ENCODE measurements at regions not wholly inside any gene's neighbourhood (a gene's known extent, or its start where the extent isn't known, plus 50 kb on each side); places are given as distances from the start of the nearest gene placed in this dataset.

- DNase-seq (ENCODE audit: low read depth, low spot score): no peak
Measured at GRCh38 chr7:46739518-46740234, 818.6 kb upstream of the IGFBP3 start.

- DNase-seq (ENCODE audit: low read depth, low spot score): no peak
Measured at GRCh38 chr7:46738796-46739195, 817.7 kb upstream of the IGFBP3 start.

DNA sequence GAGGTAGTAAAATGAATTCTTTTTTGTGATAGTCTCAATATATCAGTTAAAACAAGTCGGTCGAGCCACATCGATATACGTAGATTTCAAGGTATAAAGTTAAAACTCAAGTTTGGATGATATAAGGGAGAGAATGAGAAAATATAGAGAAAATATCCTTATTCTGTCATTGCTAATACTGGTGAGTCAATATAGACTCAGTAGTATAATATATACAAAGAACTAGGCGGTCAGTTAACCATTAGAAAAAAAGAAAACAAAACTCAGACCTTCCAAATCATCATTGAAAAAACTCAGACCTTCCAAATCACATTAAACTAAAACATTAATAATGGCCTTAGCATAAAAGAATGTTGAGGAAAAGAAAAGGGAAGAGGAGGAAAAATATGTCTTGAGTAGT, 817.1 kb upstream of the IGFBP3 start:
- no peak for DNase-seq (ENCODE audit: low read depth, low spot score)

DNA sequence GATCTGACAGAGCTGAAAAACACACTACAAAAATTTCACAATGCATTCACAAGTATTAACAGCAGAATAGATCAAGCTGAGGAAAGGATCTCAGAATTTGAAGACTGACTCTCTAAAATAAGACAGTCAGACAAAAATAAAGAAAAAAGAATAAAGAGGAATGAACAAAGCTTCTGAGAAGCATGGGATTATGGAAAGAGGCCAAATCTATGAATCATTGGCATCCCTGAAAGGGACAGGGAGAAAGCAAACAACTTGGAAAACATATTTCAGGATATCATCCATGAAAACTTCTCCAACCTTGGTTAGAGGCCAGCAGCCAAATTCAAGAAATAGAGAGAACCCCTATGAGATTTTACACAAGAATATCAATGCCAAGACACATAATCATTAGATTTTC, 804.8 kb upstream of the IGFBP3 start:
- peak; percentile 10 for DNase-seq (ENCODE audit: low read depth, low spot score)

GRCh38 chr7:46725136-46725535, 804.1 kb upstream of the IGFBP3 start:
- DNase-seq (ENCODE audit: low read depth, low spot score): no peak

GRCh38 chr7:46723742-46724141, 802.7 kb upstream of the IGFBP3 start:
- no peak for DNase-seq (ENCODE audit: low read depth, low spot score)

DNA sequence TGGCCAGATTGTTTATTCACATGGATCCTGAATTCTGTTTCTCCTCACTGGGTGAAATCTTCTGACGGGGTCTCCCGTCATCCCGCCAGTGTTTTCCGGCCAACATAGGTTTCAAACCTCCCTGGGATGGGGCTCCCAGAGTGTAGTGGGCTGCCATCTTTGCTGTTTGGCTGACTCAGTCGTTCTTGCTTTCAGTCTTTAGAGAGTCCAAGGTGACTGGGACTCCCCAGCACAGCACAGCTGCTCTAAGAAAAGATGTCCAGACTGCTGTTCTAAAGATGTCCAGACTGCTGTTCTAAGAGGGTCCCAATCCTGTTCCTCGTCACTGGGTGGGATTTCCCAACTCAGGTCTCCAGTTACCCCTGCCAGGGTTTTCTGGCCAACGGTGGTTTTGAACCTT, 801.9 kb upstream of the IGFBP3 start:
- no peak for DNase-seq (ENCODE audit: low read depth, low spot score)

- no peak for DNase-seq (ENCODE audit: low read depth, low spot score)
Measured at GRCh38 chr7:46720761-46721160, 799.7 kb upstream of the IGFBP3 start.

DNA sequence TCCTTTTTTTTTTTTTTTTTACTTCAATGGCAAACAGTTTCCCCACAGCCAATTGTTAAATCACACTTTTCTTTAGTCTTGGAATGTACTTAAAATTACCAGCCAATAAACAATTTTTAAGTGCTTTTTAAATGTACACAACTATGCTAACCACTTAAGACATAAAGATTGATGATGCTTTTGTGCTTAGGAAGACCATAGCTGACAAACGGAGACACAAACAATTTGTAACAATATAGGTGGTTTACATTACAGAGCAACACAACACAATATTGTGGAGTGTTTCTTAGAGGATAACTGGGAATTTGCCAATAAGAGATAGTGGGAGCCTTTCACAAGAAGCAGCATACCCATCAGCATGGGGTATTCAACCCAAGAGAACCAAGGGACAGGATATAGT, 798.5 kb upstream of the IGFBP3 start:
- DNase-seq (ENCODE audit: low read depth, low spot score): no peak

DNA sequence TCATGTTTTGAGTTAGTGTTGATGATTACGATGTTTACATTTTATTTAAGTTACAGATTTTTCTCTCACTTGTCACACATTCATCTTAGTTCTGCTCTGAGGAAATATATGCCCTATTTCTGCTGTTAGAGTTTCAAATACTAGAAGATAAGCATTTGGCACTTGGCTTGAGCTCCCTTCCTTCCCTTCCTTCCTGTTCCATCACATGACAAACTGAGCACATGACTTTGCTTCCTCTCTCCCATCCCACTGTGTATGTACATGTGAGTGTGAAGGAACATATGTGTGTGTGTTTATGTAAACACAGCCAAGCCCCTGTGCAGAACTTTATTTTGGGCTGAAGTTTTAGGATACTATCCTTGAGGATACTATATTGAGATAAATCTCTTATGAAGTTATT, 795.9 kb upstream of the IGFBP3 start:
- peak; percentile 53 for DNase-seq (ENCODE audit: low read depth, low spot score)

DNA sequence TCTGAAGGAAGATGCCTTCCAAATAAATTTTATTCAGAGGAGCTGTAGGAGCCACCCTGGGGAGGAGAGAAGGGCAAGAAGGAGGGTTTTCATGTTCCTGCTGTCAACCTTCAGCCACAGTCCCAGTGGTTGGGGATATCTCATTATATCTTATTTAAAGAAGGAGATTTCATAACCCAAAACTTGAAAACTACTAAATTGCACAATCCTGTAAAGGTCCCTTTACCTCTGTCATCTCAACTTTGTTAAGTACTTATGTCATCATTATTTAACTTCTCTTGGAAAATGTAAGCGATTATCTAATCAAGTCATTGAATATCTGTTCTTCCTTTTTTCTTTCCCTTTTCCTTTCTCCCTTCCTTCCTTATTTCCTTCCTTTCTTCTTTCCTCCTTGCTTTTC, 794.5 kb upstream of the IGFBP3 start:
- DNase-seq (ENCODE audit: low read depth, low spot score): no peak

DNA sequence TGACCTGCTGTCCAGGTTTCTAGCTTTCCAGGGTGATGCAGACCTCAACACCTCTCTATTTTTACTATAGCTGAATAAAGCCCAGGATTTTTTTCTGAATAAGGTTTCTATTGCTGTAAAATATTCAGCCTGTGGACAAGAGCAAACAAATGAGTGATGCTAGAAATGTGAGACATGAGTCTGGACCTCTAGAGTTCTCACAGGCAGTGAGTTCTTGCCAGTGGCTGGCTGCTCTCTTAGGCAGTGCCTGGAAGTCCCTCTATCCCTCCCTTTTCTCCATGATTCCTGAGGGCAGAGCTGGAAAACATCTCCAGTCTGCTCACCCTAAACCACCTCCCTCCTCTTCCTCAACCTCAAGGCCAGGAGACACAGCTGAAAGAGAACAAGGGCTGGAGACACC, 793.8 kb upstream of the IGFBP3 start:
- DNase-seq (ENCODE audit: low read depth, low spot score): no peak

- peak; percentile 44 for DNase-seq (ENCODE audit: low read depth, low spot score)
Measured at GRCh38 chr7:46713868-46714596, 793.0 kb upstream of the IGFBP3 start.

GRCh38 chr7:46710927-46711326, 789.9 kb upstream of the IGFBP3 start:
- DNase-seq (ENCODE audit: low read depth, low spot score): no peak

DNA sequence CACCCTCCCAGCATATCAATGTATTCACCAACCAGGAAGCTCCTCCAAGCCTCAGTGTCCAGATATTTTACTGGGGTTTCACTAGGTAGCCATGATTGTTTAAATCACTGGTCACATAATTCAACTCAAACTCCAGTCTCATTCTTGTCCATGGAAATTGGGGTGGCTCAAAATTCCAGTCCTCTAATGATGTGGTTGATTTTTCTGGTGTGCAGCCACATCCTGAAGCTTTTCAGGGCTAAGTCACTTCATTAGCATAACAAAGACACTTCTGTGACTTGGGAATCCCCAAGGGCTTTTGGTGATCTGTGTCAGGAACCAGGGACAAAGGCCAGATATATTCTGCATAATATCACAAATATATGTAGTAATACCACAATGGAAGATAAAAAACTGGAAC, 786.9 kb upstream of the IGFBP3 start:
- DNase-seq (ENCODE audit: low read depth, low spot score): no peak

DNA sequence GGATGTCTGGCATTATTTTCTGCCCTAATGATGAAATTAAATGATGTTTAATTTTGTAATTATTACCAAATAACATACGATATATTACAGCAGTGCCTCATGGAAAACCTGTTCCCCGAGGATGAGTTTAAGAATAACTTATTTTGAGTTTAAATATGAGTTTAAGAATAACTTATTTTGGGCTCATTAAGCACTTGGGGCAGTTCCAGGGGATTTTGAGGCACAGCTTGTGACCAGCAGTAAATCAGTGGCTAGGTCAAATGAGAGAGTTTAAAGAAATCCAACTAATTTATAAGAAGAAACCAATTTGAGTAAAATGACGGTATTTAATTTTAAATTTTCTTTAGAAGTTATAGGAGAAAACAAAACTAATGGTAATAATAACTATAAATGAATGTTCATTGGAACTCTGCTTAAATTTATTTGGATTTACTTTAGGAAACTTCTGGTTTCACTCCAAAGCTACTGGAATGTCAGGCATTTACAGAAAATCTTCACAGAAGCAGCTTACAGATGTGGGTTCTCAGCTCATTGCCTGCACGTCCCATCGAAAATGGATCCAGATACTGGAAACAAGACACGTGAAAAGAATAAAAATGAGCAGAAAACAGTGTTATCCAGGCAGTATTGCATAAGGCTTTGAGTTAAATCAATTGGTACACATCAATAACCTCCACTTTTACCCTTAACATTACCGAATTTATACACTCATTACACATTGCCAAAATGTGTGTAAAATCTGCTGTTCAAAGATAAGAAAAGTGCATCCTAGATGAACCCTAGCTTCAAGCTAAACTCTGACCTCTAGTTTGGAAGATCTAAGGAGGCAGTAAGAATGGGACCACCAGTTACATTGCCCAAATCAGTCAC, 784.5 kb upstream of the IGFBP3 start:
- no peak for DNase-seq (ENCODE audit: low read depth, low spot score)

- no peak for DNase-seq (ENCODE audit: low read depth, low spot score)
Measured at GRCh38 chr7:46696741-46697140, 775.7 kb upstream of the IGFBP3 start.

DNA sequence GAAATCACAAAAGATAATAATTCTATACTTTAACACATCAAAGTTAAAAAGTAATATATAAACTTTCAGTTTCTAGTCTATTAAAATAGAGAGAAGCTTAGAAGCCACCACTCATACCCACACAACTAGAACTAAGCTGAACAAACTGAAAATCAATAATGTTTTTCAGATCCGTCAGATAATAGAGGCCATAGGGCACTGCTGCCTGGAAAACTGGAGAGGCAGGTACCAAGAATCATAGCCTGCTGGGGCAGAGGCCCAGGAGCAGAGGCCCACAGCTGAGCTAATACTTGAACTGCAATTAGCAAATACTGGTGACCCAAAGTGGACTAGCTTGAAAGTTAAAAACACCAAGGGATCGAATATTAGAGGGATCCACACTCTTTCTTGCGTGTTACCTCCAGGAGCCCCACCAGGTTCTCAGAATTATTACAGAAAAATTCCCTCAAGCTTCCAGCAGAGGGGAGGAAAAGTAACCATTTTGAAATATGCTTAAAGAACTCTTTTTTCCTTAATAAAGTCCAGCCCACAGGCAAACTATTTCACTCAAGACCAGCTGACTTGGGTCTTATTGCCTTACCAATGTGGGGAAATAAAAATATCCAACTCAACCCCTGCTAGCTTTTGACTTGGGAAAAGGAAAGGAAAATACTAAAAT, 774.1 kb upstream of the IGFBP3 start:
- DNase-seq (ENCODE audit: low read depth, low spot score): no peak

- DNase-seq (ENCODE audit: low read depth, low spot score): no peak
Measured at GRCh38 chr7:46694058-46694457, 773.0 kb upstream of the IGFBP3 start.

GRCh38 chr7:46687203-46687602, 766.1 kb upstream of the IGFBP3 start:
- no peak for DNase-seq (ENCODE audit: low read depth, low spot score)

GRCh38 chr7:46685051-46685450, 764.0 kb upstream of the IGFBP3 start:
- no peak for DNase-seq (ENCODE audit: low read depth, low spot score)

Data from pulmonary artery endothelial cell (primary cell).